ENCODE measurements at regions not wholly inside any gene's neighbourhood (a gene's known extent, or its start where the extent isn't known, plus 50 kb on each side); places are given as distances from the start of the nearest gene placed in this dataset.
"Not testable (repeated sequence)": the region's sequence is repeated elsewhere in the genome, so short reads cannot be mapped to it uniquely, and the experiment has no call there.

- DNase-seq (no peak), ATAC-seq (no peak)
These were observed 72.6 kb upstream of the ZNF92 start for GRCh38 chr7:65301007-65301406.

DNA sequence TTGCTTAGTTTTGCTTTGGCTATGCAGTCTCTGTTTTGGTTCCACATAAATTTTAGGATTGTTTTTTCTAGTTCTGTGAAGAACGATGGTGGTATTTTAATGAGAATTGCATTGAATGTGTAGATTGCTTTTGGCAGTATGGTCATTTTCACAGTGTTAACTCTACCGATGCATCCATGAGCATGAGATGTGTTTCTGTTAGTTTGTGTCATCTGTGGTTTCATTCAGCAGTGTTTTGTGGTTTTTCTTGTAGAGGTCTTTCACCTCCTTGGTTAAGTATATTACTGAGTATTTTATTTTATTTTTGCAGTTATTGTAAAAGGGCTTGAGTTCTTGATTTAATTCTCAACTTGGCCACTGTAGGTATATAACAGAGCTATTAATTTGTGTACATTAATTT is 78.2 kb upstream of the ZNF92 start:
- no peaks in the 10 kb centered on the region for H3K9me3 ChIP-seq
- TF ChIP-seq, protein P1, sequence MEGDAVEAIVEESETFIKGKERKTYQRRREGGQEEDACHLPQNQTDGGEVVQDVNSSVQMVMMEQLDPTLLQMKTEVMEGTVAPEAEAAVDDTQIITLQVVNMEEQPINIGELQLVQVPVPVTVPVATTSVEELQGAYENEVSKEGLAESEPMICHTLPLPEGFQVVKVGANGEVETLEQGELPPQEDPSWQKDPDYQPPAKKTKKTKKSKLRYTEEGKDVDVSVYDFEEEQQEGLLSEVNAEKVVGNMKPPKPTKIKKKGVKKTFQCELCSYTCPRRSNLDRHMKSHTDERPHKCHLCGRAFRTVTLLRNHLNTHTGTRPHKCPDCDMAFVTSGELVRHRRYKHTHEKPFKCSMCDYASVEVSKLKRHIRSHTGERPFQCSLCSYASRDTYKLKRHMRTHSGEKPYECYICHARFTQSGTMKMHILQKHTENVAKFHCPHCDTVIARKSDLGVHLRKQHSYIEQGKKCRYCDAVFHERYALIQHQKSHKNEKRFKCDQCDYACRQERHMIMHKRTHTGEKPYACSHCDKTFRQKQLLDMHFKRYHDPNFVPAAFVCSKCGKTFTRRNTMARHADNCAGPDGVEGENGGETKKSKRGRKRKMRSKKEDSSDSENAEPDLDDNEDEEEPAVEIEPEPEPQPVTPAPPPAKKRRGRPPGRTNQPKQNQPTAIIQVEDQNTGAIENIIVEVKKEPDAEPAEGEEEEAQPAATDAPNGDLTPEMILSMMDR (IDR thresholded peaks at IDR 0.05): no peak
- no peaks in the 10 kb centered on the region for H3K4me1 ChIP-seq (ENCODE audit: low read depth)
- intact Hi-C loops (cut with DNase I, micrococcal nuclease): no loop called here
- H3K36me3 ChIP-seq (ENCODE audit: low read depth): no peaks in the 10 kb centered on the region
- ATAC-seq: no peak
- no peak overlapping the region for H3K4me3 ChIP-seq
- DNase-seq: no peak

More at GRCh38 chr7:65301007-65301406, 72.6 kb upstream of the ZNF92 start:
- intact Hi-C loops (cut with DNase I, micrococcal nuclease): no loop called here
- TF ChIP-seq, protein P1 (IDR thresholded peaks at IDR 0.05): no peak
- Histone ChIP-seq H3K36me3 (ENCODE audit: low read depth) (no peaks in the 10 kb centered on the region), H3K4me3 (no peak overlapping the region), H3K9me3 (no peaks in the 10 kb centered on the region), H3K4me1 (ENCODE audit: low read depth) (no peaks in the 10 kb centered on the region)

DNA sequence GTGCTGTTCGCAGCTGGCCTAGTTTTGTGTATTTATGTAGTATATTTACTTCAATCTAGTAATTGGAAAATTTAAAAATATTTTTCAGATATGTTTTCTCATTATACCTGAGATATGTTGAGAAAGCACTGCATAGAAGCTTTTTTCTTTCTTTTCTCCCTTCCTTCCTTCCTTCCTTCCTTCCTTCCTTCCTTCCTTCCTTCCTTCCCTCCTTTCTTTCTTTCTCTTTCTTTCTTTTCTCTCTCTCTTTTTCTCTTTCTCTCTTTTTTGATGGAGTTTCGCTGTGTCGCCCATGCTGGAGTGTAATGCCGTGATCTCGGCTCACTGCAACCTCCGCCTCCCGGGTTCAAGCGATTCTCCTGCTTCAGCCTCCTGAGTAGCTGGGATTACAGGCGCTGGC is 83.3 kb upstream of the ZNF92 start:
- H3K9me3 ChIP-seq; H3K4me3 ChIP-seq; DNase-seq; ATAC-seq; H3K4me1 ChIP-seq (ENCODE audit: low read depth); H3K36me3 ChIP-seq (ENCODE audit: low read depth); intact Hi-C loops (cut with DNase I, micrococcal nuclease): not testable (repeated sequence)

GRCh38 chr7:65287023-65287422 is 86.6 kb upstream of the ZNF92 start:
- TF ChIP-seq, protein P1 (IDR thresholded peaks at IDR 0.05): no peak
- no peaks in the 10 kb centered on the region for H3K4me1 ChIP-seq (ENCODE audit: low read depth)
- no peak for ATAC-seq
- no peaks in the 10 kb centered on the region for H3K9me3 ChIP-seq
- no peak for DNase-seq
- H3K36me3 ChIP-seq (ENCODE audit: low read depth): no peaks in the 10 kb centered on the region
- intact Hi-C loops (cut with DNase I, micrococcal nuclease): no loop called here
- H3K4me3 ChIP-seq: no peak overlapping the region

- Histone ChIP-seq H3K4me1 (ENCODE audit: low read depth) (no peaks in the 10 kb centered on the region), H3K4me3 (no peak overlapping the region), H3K9me3 (no peaks in the 10 kb centered on the region), H3K36me3 (ENCODE audit: low read depth) (no peaks in the 10 kb centered on the region)
- DNase-seq (no peak), ATAC-seq (no peak)
- TF ChIP-seq, protein P1 (IDR thresholded peaks at IDR 0.05): no peak
- intact Hi-C loops (cut with DNase I, micrococcal nuclease): no loop called here
These were observed 87.5 kb upstream of the ZNF92 start for GRCh38 chr7:65285906-65286864.

DNA sequence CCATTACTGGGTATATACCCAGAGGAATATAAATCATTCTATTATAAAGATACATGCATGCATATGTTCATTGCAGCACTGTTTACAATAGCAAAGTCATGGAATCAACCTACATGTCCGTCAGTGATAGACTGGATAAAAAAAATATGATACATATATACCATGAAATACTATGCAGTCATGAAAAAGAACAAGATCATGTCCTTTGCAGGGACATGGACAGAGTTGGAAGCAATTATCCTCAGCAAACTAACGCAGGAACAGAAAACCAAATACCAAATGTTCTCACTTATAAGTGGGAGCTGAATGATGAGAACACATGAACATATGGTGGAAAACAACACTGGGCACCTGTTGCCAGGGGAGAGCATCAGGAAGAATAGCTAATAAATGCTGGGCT is 88.4 kb upstream of the ZNF92 start:
- H3K4me1 ChIP-seq (ENCODE audit: low read depth); H3K4me3 ChIP-seq; H3K36me3 ChIP-seq (ENCODE audit: low read depth); H3K9me3 ChIP-seq; ATAC-seq; intact Hi-C loops (cut with DNase I, micrococcal nuclease); DNase-seq: not testable (repeated sequence)
